Upper lobe of left lung (tissue), 6 donors: ENCODE measurements at regions not wholly inside any gene's neighbourhood (a gene's known extent, or its start where the extent isn't known, plus 50 kb on each side); places are given as distances from the start of the nearest gene placed in this dataset.

Experiments used
- ATAC-seq, 2 donors: fragments of 200-7000 bp; cut with Tn5 transposase; one replicate each; pipeline ENCODE4 v1.9.1; 2022; ENCODE audit warnings: mild to moderate bottlenecking in 2 of 2, moderate library complexity in 2 of 2; ENCODE audit not compliant: low FRiP score in 2 of 2
- DNase-seq, 2 donors: peaks; one replicate each; pipeline ENCODE4 v3.0.0-alpha.2; 2019 to 2020
- H3K27ac ChIP-seq, 4 donors: fragments of 200-600 bp; sonication (generic); one replicate each; pipeline ENCODE4 v1.5.1; 2016 to 2019
- H3K27me3 ChIP-seq, 4 donors: fragments of 200-600 bp; sonication (generic); one replicate each; pipeline ENCODE4 v1.5.1; 2017 to 2019
- H3K36me3 ChIP-seq, 4 donors: fragments of 200-600 bp; sonication (generic); one replicate each; pipeline ENCODE4 v1.5.1; 2016 to 2019
- H3K4me1 ChIP-seq, 4 donors: fragments of 200-600 bp; sonication (generic); one replicate each; pipeline ENCODE4 v1.5.1; 2018 to 2019
- H3K4me3 ChIP-seq, 4 donors: fragments of 200-600 bp; sonication (generic); one replicate each; pipeline ENCODE4 v1.5.1; 2017 to 2019; ENCODE audit warnings: mild to moderate bottlenecking in 2 of 4, moderate library complexity in 1 of 4
- H3K9me3 ChIP-seq, 4 donors: fragments of 200-600 bp; sonication (generic); one replicate each; pipeline ENCODE4 v1.5.1; 2018 to 2019
- CTCF ChIP-seq, 6 experiments: fragments of 450-650 bp in 4 of 6; fragments of 200-600 bp in 2 of 6; sonication (generic) in 2 of 6; IDR thresholded peaks; one replicate each; pipeline ENCODE4 v1.5.1; 2016 to 2019; ENCODE audit warnings: antibody characterized with exemption in 6 of 6
- EP300 ChIP-seq, 4 donors: sonication (generic); formaldehyde crosslinking; IDR thresholded peaks; one replicate each; pipeline ENCODE4 v1.5.1; 2017; ENCODE audit warnings: antibody characterized with exemption in 4 of 4, control low read depth in 2 of 4
- POLR2A ChIP-seq, 4 donors: fragments of 450-650 bp; IDR thresholded peaks; one replicate each; pipeline ENCODE4 v1.5.1; 2016 to 2017; ENCODE audit warnings: antibody characterized with exemption in 4 of 4, mild to moderate bottlenecking in 2 of 4
- POLR2AphosphoS5 ChIP-seq, 2 donors: sonication (generic); formaldehyde crosslinking; IDR thresholded peaks; one replicate each; pipeline ENCODE4 v1.5.1; 2017; ENCODE audit warnings: antibody characterized with exemption in 2 of 2
- WGBS, 2 donors: methylation state at CpG; one replicate each; pipeline ENCODE4 v1.1.5; 2017 to 2018; 5-methylcytosine and 5-hydroxymethylcytosine counted together
- donor health status: DM: no; HTN: no; CAD: no; lungs with moderate emphysema.
- donor health status: DM: no; HTN: yes; CAD: no; lungs with severe emphysema.

- Histone ChIP-seq H3K27ac (no peak overlapping the region), H3K36me3 (no peaks in the 10 kb centered on the region), H3K9me3 (no peaks in the 10 kb centered on the region), H3K4me1 (no peaks in the 10 kb centered on the region), H3K27me3 (no peaks in the 10 kb centered on the region), H3K4me3 (no peak overlapping the region)
- TF ChIP-seq EP300 (IDR thresholded peaks at IDR 0.05) (no peak), POLR2AphosphoS5 (IDR thresholded peaks at IDR 0.05) (no peak), CTCF (IDR thresholded peaks at IDR 0.05) (no peak), POLR2A (IDR thresholded peaks at IDR 0.05) (no peak)
- DNase-seq (no peak), ATAC-seq (no peak)
Observed at GRCh38 chr3:94293793-94294195, 230.9 kb downstream of the NSUN3 start.

- WGBS, 2 donors: 90 to 97% methylated on average over 1 of the region's 1 CpG
- no peak for DNase-seq
Observed at GRCh38 chr3:94294806-94295205, 231.9 kb downstream of the NSUN3 start.

GRCh38 chr3:94299716-94300115 is 236.9 kb downstream of the NSUN3 start:
- Histone ChIP-seq H3K36me3 (no peaks in the 10 kb centered on the region), H3K4me3 (no peak overlapping the region), H3K27ac (no peak overlapping the region), H3K27me3 (no peaks in the 10 kb centered on the region), H3K9me3 (no peaks in the 10 kb centered on the region), H3K4me1 (no peaks in the 10 kb centered on the region)
- ATAC-seq (no peak), DNase-seq (no peak)
- TF ChIP-seq CTCF (IDR thresholded peaks at IDR 0.05) (no peak), POLR2AphosphoS5 (IDR thresholded peaks at IDR 0.05) (no peak), POLR2A (IDR thresholded peaks at IDR 0.05) (no peak), EP300 (IDR thresholded peaks at IDR 0.05) (no peak)

More at GRCh38 chr3:94294806-94295205, 231.9 kb downstream of the NSUN3 start:
- TF ChIP-seq POLR2AphosphoS5 (IDR thresholded peaks at IDR 0.05) (no peak), EP300 (IDR thresholded peaks at IDR 0.05) (no peak), POLR2A (IDR thresholded peaks at IDR 0.05) (no peak), CTCF (IDR thresholded peaks at IDR 0.05) (no peak)
- Histone ChIP-seq H3K36me3 (no peaks in the 10 kb centered on the region), H3K4me3 (no peak overlapping the region), H3K27ac (no peak overlapping the region), H3K9me3 (no peaks in the 10 kb centered on the region), H3K4me1 (no peaks in the 10 kb centered on the region), H3K27me3 (no peaks in the 10 kb centered on the region)
- no peak for ATAC-seq

GRCh38 chr3:94301366-94301765 is 238.5 kb downstream of the NSUN3 start:
- Histone ChIP-seq H3K27ac (no peak overlapping the region), H3K4me1 (no peaks in the 10 kb centered on the region), H3K9me3 (no peaks in the 10 kb centered on the region), H3K36me3 (no peaks in the 10 kb centered on the region), H3K4me3 (no peak overlapping the region), H3K27me3 (no peaks in the 10 kb centered on the region)
- TF ChIP-seq CTCF (IDR thresholded peaks at IDR 0.05): no peak
- no peak for TF ChIP-seq POLR2AphosphoS5 (IDR thresholded peaks at IDR 0.05)
- TF ChIP-seq EP300 (IDR thresholded peaks at IDR 0.05): no peak
- no peak for TF ChIP-seq POLR2A (IDR thresholded peaks at IDR 0.05)
- DNase-seq (no peak), ATAC-seq (no peak)
- 95 to 100% methylated on average over 1 of the region's 1 CpG for WGBS, 2 donors

- Histone ChIP-seq H3K27me3 (no peaks in the 10 kb centered on the region), H3K27ac (no peak overlapping the region), H3K4me3 (no peak overlapping the region), H3K9me3 (no peaks in the 10 kb centered on the region), H3K36me3 (no peaks in the 10 kb centered on the region), H3K4me1 (no peaks in the 10 kb centered on the region)
- ATAC-seq: no peak
- 74 to 83% methylated on average over 4 of the region's 4 CpGs for WGBS, 2 donors
- no peak for DNase-seq
- no peak for TF ChIP-seq EP300 (IDR thresholded peaks at IDR 0.05)
- TF ChIP-seq POLR2A (IDR thresholded peaks at IDR 0.05): no peak
- no peak for TF ChIP-seq POLR2AphosphoS5 (IDR thresholded peaks at IDR 0.05)
Observed at GRCh38 chr3:94303266-94303665, 240.4 kb downstream of the NSUN3 start.
